GM19324 (cell line): ENCODE measurements at regions not wholly inside any gene's neighbourhood (a gene's known extent, or its start where the extent isn't known, plus 50 kb on each side); places are given as distances from the start of the nearest gene placed in this dataset.

ENCODE experiments used
- ATAC-seq: cut with Tn5 transposase; IDR thresholded peaks from one replicate; pipeline ENCODE4 v1.9.1; 2021; ENCODE audit warnings: mild to moderate bottlenecking, moderate library complexity; ENCODE audit not compliant: unreplicated experiment, low FRiP score

- no peak for ATAC-seq
Measured at GRCh38 chr17:77407321-77408277, 266.8 kb downstream of the SEC14L1 start.

GRCh38 chr17:77408284-77408683 is 267.5 kb downstream of the SEC14L1 start:
- no peak for ATAC-seq

- ATAC-seq, result no peak
Measured at GRCh38 chr17:77409282-77410161, 268.8 kb downstream of the SEC14L1 start.

GRCh38 chr17:77410470-77410869 is 269.7 kb downstream of the SEC14L1 start:
- ATAC-seq, result no peak

GRCh38 chr17:77414811-77415400 is 274.1 kb downstream of the SEC14L1 start:
- no peak for ATAC-seq

- no peak for ATAC-seq
Measured at GRCh38 chr17:77416105-77416713, 275.4 kb downstream of the SEC14L1 start.

GRCh38 chr17:77417575-77417974 is 276.8 kb downstream of the SEC14L1 start:
- no peak for ATAC-seq

- ATAC-seq, result no peak
Measured at GRCh38 chr17:77418609-77419008, 277.8 kb downstream of the SEC14L1 start.

- ATAC-seq, result no peak
Measured at GRCh38 chr17:77419095-77419494, 278.3 kb downstream of the SEC14L1 start.

- no peak for ATAC-seq
Measured at GRCh38 chr17:77419547-77420094, 278.9 kb downstream of the SEC14L1 start.

- ATAC-seq, result no peak
Measured at GRCh38 chr17:77420095-77420803, 279.5 kb downstream of the SEC14L1 start.

GRCh38 chr17:77420804-77421629 is 280.2 kb downstream of the SEC14L1 start:
- ATAC-seq, result no peak

GRCh38 chr17:77421630-77421972 is 280.8 kb downstream of the SEC14L1 start:
- no peak for ATAC-seq

- no peak for ATAC-seq
Measured at GRCh38 chr17:77422104-77422747, 281.5 kb downstream of the SEC14L1 start.

- no peak for ATAC-seq
Measured at GRCh38 chr17:77422748-77423113, 282.0 kb downstream of the SEC14L1 start.

GRCh38 chr17:77423589-77424451 is 283.1 kb downstream of the SEC14L1 start:
- no peak for ATAC-seq

- no peak for ATAC-seq
Measured at GRCh38 chr17:77424585-77425344, 284.0 kb downstream of the SEC14L1 start.
